ENCODE measurements at regions not wholly inside any gene's neighbourhood (a gene's known extent, or its start where the extent isn't known, plus 50 kb on each side); places are given as distances from the start of the nearest gene placed in this dataset.
"Not testable (repeated sequence)": the region's sequence is repeated elsewhere in the genome, so short reads cannot be mapped to it uniquely, and the experiment has no call there.

GRCh38 chr16:75821117-75821516, 94.8 kb upstream of the CPHXL start:
- 57% methylated on average over 1 of the region's 3 CpGs; no CpG with 5 or more reads in 1 of the 2 experiments for WGBS, 2 experiments (ENCODE audit: extremely low coverage in 2 of 2, insufficient read length in 1 of 2)
- no peak for TF ChIP-seq POLR2A (IDR thresholded peaks at IDR 0.05; ENCODE audit: low read depth, low read length)
- TF ChIP-seq BHLHE40 (IDR thresholded peaks at IDR 0.05; ENCODE audit: low read depth, low read length) = no peak

DNA sequence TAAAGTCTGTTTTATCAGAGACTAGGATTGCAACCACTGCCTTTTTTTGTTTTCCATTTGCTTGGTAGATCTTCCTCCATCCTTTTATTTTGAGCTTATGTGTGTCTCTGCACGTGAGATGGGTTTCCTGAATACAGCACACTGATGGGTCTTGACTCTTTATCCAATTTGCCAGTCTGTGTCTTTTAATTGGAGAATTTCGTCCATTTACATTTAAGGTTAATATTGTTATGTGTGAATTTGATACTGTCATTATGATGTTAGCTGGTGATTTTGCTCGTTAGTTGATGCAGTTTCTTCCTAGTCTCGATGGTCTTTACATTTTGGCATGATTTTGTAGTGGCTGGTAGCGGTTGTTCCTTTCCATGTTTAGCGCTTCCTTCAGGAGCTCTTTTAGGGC, 99.5 kb upstream of the CPHXL start:
- H2BK120ac ChIP-seq (ENCODE audit: low read depth, low read length); H4K20me1 ChIP-seq (ENCODE audit: insufficient read depth, low read length); H3K4ac ChIP-seq (ENCODE audit: low read depth, low read length); H3K18ac ChIP-seq (ENCODE audit: low read depth, low read length); dilution Hi-C loops (cut with HindIII; ENCODE audit: low sequenced_read_pairs, unreplicated experiment); H3K4me3 ChIP-seq (ENCODE audit: insufficient read depth, low read depth, low read length); H3K27me3 ChIP-seq (ENCODE audit: control insufficient read depth, insufficient read depth, low read length); H3K56ac ChIP-seq (ENCODE audit: extremely low read depth, insufficient read depth, low read length); H2BK5ac ChIP-seq (ENCODE audit: low read depth, low read length, poor library complexity, severe bottlenecking); H4K8ac ChIP-seq (ENCODE audit: low read depth in 2 of 2, low read length in 2 of 2); CTCF ChIA-PET; H3K9ac ChIP-seq (ENCODE audit: low read depth, low read length); intact Hi-C loops (cut with micrococcal nuclease); H3K4me1 ChIP-seq (ENCODE audit: control insufficient read depth, insufficient read depth, low read length); BruUV-seq (replicated peaks); H3K27ac ChIP-seq (ENCODE audit: insufficient read depth, low read length); POLR2A ChIA-PET (ENCODE audit: unreplicated experiment); H3K9me3 ChIP-seq (ENCODE audit: control insufficient read depth, insufficient read depth, low read length); H2AK9ac ChIP-seq (replicated peaks; ENCODE audit: low read depth, low read length, poor library complexity); DNase-seq; H2AK5ac ChIP-seq (ENCODE audit: low read depth, low read length); H3K4me2 ChIP-seq (ENCODE audit: low read depth, low read length); H2BK15ac ChIP-seq (ENCODE audit: low read depth, low read length); H3K23ac ChIP-seq (ENCODE audit: low read depth, low read length); H2BK20ac ChIP-seq (ENCODE audit: low read depth, low read length); H4K91ac ChIP-seq (ENCODE audit: insufficient read depth, low read depth, low read length); H3K9me1 ChIP-seq (ENCODE audit: insufficient read depth, low read length); in situ Hi-C loops (cut with MboI; ENCODE audit: low sequenced_read_pairs); ATAC-seq (ENCODE audit: low read depth); H4K5ac ChIP-seq (ENCODE audit: low read depth, low read length); H3K36me3 ChIP-seq (ENCODE audit: control insufficient read depth, insufficient read depth, low read length); H3K79me1 ChIP-seq (ENCODE audit: low read depth in 1 of 2, low read length in 2 of 2); H2AFZ ChIP-seq (replicated peaks; ENCODE audit: low read length, poor library complexity); H3K14ac ChIP-seq (replicated peaks; ENCODE audit: low read depth, low read length): not testable (repeated sequence)
- no CpG with 5 or more reads among the region's 6 CpGs for WGBS, 2 experiments (ENCODE audit: extremely low coverage in 2 of 2, insufficient read length in 1 of 2)

More at GRCh38 chr16:75821117-75821516, 94.8 kb upstream of the CPHXL start:
- no peaks in the 10 kb centered on the region for H3K27me3 ChIP-seq (ENCODE audit: control insufficient read depth, insufficient read depth, low read length)
- H2BK15ac ChIP-seq (ENCODE audit: low read depth, low read length) = no peak overlapping the region
- no peak overlapping the region for H4K8ac ChIP-seq (ENCODE audit: low read depth in 2 of 2, low read length in 2 of 2)
- H3K56ac ChIP-seq (ENCODE audit: extremely low read depth, insufficient read depth, low read length) = no peak overlapping the region
- intact Hi-C loops (cut with micrococcal nuclease) (no loop called here), in situ Hi-C loops (cut with MboI; ENCODE audit: low sequenced_read_pairs) (no loop called here), dilution Hi-C loops (cut with HindIII; ENCODE audit: low sequenced_read_pairs, unreplicated experiment) (no loop called here)
- CTCF ChIA-PET = interaction anchor here (0.6 kb wide), 1 partner anchor 11 kb away, joined by 4 read pairs; no protein-coding TSS in a partner anchor
- H3K23ac ChIP-seq (ENCODE audit: low read depth, low read length) = no peak overlapping the region
- no peak overlapping the region for H3K27ac ChIP-seq (ENCODE audit: insufficient read depth, low read length)
- no peaks in the 10 kb centered on the region for H3K36me3 ChIP-seq (ENCODE audit: control insufficient read depth, insufficient read depth, low read length)
- H2BK5ac ChIP-seq (ENCODE audit: low read depth, low read length, poor library complexity, severe bottlenecking) = no peak overlapping the region
- no peak overlapping the region for H4K5ac ChIP-seq (ENCODE audit: low read depth, low read length)
- H2BK120ac ChIP-seq (ENCODE audit: low read depth, low read length) = no peak overlapping the region
- DNase-seq = no peak
- H4K91ac ChIP-seq (ENCODE audit: insufficient read depth, low read depth, low read length) = no peak overlapping the region
- no peak overlapping the region for H2AK9ac ChIP-seq (replicated peaks; ENCODE audit: low read depth, low read length, poor library complexity)
- H2AFZ ChIP-seq (replicated peaks; ENCODE audit: low read length, poor library complexity) = no peak overlapping the region
- no peaks in the 10 kb centered on the region for H3K9me3 ChIP-seq (ENCODE audit: control insufficient read depth, insufficient read depth, low read length)
- H3K4me1 ChIP-seq (ENCODE audit: control insufficient read depth, insufficient read depth, low read length) = no peaks in the 10 kb centered on the region
- H4K20me1 ChIP-seq (ENCODE audit: insufficient read depth, low read length) = no peaks in the 10 kb centered on the region
- POLR2A ChIA-PET (ENCODE audit: unreplicated experiment) = no interaction called here
- no peak overlapping the region for H2BK20ac ChIP-seq (ENCODE audit: low read depth, low read length)
- H3K14ac ChIP-seq (replicated peaks; ENCODE audit: low read depth, low read length) = no peak overlapping the region
- H3K18ac ChIP-seq (ENCODE audit: low read depth, low read length) = no peak overlapping the region
- no TSS peak for BruUV-seq (replicated peaks)
- no peak for ATAC-seq (ENCODE audit: low read depth)
- no peak overlapping the region for H3K4me2 ChIP-seq (ENCODE audit: low read depth, low read length)
- no peaks in the 10 kb centered on the region for H3K79me1 ChIP-seq (ENCODE audit: low read depth in 1 of 2, low read length in 2 of 2)
- no peak overlapping the region for H3K4me3 ChIP-seq (ENCODE audit: insufficient read depth, low read depth, low read length)
- H3K4ac ChIP-seq (ENCODE audit: low read depth, low read length) = no peak overlapping the region
- H2AK5ac ChIP-seq (ENCODE audit: low read depth, low read length) = no peak overlapping the region
- H3K9me1 ChIP-seq (ENCODE audit: insufficient read depth, low read length) = no peaks in the 10 kb centered on the region
- H3K9ac ChIP-seq (ENCODE audit: low read depth, low read length) = no peak overlapping the region

Data from IMR-90 (cell line).